HG03469 (cell line): ENCODE measurements at regions not wholly inside any gene's neighbourhood (a gene's known extent, or its start where the extent isn't known, plus 50 kb on each side); places are given as distances from the start of the nearest gene placed in this dataset.
"Not testable (repeated sequence)": the region's sequence is repeated elsewhere in the genome, so short reads cannot be mapped to it uniquely, and the experiment has no call there.

Experiments
- ATAC-seq: cut with Tn5 transposase; IDR thresholded peaks from one replicate; pipeline ENCODE4 v1.9.1; 2021; ENCODE audit warnings: mild to moderate bottlenecking, moderate library complexity, moderate number of reproducible peaks; ENCODE audit not compliant: unreplicated experiment

DNA sequence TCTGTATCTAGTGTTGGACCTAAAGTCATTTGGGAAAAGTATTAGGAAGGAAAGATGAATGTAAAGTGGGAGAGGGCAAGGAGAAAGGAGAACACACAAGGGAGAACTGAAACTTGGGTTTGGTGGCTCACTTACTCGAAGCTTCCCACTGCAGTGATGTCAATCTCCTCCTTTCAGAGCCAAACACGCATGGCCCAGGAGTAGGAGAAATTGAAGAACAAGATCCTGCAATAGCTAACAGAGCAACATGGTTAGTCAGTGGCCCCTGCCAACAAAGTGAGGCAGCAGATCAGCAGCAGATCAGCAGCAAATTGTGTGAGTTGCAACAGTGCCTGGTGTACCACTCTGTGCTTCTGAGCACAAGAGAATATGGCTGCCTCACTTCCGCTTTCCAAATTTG lies 366.4 kb downstream of the PSAT1 start:
- ATAC-seq, result no peak

DNA sequence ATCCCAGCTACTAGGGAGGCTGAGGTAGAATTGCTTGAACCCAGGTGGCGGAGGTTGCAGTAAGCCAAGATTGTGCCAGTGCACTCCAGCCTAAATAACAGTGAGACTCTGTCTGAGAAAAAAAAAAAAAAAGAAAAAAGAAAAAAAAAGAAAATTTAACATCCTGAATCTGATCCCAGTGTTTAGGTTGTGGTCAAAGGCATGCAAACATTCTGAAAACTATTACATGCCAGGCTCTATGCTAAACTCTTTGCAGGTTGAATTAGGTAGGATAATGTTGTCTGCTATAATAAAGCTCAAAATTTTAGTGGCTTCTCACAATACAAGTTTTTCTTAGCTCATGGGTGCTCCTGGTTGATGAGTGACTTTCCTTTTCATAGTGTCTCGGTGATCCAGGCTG lies 367.4 kb downstream of the PSAT1 start:
- no peak for ATAC-seq

DNA sequence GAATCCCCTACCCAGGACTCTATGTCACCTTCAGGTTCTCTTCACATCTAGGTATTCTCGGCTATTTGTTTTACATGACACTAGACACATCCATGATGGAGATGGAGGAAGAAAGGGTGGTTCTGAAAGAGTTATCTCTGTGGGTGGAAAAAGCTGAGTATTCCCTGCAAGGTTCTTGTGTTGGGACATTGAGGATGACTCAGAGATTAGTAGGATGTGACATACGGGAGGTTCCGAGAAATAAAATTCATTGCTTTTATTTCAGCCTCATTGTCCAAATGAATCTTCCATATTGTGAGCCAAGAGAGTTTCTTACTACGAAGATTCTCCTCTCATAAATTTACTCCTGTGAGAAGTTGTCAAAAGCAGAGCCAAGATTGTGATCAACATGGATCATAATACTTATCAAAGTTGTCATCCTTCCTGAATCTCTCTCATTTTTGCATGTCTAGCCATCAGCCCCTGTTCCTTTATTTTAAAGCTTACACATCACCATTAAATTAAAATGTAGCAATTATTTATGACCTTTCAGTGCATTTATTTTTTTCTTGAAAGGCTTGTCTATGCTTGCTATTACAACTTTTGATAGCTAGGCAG lies 370.0 kb downstream of the PSAT1 start:
- ATAC-seq, result no peak

DNA sequence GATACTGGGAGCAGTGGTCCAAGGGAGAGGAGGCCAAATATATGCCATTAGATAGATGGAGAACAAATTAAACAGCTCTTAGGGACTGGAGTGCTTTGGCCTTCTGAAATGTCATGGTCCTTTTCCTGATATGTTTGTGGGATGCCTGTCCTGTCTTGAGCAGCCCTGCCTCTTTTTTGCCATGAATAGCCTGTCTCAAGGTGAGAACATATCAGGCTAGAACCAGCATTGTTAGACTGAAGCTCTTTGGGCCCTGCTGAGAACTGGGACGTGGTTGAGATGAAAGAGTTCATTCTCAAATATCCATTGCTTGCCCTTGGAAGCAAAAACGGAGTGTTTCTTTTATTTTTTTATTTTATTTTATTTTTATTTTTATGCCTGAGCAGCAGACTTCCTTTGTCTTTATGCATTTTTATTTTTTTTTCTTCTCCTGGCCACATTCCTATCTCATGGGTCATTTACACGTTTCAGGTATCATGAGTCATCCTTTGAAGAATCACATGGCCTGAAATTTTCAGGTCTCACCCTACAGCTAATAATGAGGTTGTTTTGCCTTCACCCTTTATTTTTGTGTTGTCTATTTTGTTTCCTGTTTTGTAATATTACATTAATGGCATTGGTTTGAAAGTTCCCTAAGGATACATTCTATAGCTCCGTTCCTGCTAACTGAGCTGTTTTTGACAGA lies 371.4 kb downstream of the PSAT1 start:
- no peak for ATAC-seq

DNA sequence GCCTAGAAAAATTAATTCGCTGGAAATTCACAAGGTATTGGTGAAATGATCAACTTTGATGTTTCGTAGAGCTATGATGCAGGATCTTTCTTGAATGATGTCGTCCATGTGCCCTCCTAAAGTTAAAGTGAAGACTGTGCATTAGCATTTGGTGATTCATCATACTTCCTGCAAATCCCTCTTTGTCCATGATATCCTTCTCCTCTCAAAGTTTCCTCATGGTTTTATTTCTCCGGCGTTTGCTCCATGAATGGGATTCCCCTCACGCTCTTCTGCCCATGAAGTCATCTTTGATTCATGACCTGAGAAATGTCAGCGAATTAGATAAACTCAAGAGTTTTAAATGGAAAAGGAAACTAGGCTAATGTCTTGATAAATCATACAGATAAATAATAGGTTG lies 372.7 kb downstream of the PSAT1 start:
- no peak for ATAC-seq

DNA sequence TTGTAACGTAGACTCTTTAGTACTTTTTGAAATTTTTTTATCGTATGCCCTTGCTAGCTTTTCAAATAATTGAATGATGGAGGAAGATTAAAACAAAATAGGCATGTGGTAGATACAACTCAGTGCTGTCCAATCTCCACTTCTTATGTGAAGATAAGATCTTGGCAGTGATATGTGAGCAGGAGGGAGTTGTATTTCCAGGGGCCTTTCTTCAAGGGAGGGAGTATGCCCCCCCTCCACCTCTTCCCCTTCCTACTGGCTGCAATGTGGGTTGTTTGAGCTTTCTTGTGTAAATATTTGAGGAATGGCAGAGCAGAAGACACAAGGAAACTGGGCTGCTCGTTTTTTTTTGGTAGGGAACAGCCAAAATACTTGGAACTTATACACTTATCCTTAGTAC lies 374.9 kb downstream of the PSAT1 start:
- no peak for ATAC-seq

DNA sequence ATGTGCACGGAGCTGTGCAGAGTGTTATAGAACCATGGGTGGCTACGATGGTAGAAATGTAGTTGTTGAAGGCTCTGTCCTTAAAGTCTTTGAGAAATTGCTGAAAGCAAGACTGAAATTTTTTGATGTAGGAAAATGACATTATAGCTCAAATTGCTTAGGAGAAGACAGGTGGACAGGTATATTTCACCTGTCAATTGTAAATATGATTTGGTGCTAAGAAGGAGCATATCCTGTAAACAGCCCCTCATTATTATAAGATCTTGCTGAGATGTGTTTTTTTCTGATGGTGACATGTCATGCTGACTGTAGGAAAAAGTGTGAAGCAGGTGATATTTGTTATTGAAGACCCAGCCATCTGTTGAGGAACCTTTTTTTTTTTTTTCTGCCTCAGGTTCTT lies 377.9 kb downstream of the PSAT1 start:
- ATAC-seq, result no peak

DNA sequence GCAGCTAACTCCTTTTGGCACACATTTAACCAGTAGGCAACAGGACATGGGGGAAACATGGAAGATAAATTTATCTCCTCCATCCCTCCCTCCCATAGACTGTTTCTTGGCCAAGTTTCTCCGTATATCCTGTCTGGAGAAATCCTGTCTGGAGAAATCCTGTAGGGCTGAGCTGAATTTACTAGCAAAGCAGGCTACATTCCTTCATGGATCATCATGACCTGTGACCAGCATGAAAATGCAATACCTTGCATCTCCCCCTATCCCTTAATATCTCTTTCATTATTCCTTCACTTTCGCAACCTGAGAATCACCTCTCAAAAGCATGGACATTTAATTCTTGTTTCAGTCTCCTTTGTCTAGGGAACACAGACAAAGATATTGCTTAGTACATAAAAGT lies 379.1 kb downstream of the PSAT1 start:
- ATAC-seq, result no peak

DNA sequence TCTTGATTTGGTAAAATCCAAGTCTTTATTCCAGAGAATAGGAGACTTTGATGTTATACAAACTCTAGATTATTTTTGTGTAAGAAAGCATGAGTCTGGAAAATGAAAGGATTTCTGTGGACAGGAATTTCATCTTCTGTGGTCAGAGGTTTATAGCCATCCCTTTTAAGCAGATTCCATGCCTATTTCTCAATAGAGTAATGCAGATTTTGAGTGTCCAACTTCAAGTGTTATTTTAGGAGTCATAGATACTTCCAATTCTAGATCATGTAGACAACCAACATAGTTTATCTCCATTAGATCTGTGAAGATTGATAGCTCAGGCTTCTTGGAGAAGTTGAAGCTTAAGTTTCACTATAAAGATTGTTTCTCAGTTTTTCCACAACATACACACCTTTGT lies 379.7 kb downstream of the PSAT1 start:
- no peak for ATAC-seq

DNA sequence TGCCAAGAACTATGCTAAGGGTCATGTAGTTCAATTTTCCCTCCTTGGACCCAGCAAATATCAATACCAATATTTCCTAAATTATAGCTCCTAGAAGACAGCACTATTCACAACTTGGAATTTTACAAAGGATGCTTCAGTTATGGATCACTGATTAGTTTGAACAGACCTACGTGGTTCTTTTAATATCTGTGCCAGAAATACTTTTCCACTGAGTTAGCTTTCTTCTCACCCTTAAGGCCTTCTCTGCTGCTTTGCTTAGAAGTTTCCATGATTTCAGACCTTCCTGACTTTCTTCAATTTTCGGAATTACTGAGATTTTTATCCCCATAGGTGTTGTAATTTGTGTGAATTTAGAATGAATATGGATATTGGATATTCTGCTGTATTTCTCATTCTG lies 380.4 kb downstream of the PSAT1 start:
- no peak for ATAC-seq

DNA sequence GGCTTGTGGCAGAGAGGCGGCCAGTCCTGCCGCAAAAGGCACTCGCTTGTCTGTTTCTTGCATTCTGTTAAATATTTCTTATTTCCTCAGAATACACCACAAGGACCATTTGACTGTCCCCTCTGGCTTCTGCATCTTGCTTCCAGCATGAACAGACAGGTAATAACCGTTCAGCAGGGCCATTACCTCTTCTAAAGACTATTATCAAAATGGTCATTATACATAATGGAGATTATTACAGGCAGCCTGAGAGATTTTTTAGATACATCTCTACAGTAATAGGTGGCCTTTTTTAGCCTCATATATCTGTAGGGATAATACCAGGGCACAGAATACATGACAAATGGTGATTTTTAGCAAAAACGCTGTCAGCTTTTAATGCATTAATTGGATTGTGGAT lies 382.0 kb downstream of the PSAT1 start:
- ATAC-seq, result no peak

DNA sequence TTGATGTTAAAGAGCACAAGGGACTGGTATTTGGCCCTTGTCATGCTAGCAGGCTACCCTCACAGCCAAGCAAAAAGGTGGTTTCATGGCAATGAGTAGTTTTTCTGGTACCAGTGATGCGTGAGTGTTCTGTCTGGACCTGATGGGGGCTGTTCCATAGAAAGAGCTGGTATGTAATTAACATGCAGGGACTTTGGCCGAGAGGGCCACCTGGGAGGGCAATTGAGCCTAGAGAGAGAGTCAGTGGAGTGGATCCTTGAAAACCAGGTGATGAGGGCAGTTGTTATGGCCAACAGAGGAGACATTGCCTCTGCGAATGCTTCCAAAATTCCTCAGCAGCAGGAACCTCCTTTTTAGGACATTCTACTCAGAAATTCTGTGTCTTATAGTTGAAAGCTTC lies 383.3 kb downstream of the PSAT1 start:
- no peak for ATAC-seq

DNA sequence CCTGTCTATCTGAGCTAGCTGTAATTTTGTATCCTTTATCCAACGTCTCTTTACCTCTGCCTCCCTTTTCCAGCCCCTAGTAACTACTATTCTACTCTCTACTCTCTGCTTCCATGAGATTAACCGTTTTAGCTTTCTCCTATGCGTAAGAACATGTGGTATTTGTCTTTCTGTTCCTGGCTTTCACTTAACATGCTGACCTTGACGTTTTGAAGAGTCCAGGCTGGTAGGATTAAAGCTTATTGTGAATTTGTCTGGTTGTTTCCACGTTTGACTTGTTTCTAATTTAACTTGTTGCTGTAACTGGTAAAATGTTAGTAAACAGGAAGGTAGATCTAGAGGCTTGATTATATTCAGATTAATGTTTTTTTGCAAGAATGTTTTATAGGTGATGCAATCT lies 385.3 kb downstream of the PSAT1 start:
- ATAC-seq, result no peak

DNA sequence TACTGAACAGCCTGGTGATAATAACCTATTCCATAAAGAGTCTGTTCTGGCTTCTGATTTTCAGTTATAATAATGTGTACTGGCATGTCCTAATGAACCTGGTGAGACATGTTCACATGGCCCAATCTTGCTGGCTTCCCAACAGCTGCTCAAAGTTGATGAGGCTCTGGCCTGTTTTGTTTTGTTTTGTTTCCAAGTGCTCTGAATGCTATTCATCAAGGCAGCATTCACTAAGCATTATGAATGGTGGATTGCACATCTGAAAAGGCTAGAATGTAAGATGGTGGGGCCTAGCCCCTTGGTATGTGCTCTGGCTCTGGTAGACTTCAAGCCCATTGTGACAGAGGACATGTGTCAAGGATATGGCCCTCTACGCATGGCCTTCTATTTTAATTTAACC lies 388.5 kb downstream of the PSAT1 start:
- ATAC-seq, result no peak

DNA sequence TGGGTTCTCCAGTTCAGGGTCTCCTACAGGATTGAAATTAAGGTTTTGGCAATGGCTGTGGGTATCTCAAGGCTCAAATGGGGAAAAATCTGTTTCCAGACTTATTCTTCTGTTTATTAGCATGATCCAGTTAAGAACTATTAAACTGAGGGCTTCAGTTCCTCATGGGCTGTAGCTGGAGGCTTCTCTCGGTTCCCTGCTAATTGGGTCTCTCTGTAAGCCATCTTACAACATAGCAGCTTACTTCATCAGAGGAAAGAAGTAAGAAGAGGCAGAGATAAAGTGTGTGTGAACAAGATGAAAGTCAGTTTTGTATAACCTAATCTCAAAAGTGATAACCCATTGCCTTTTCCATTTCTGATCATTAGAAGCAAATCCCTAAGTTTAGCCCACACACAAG lies 391.9 kb downstream of the PSAT1 start:
- no peak for ATAC-seq

DNA sequence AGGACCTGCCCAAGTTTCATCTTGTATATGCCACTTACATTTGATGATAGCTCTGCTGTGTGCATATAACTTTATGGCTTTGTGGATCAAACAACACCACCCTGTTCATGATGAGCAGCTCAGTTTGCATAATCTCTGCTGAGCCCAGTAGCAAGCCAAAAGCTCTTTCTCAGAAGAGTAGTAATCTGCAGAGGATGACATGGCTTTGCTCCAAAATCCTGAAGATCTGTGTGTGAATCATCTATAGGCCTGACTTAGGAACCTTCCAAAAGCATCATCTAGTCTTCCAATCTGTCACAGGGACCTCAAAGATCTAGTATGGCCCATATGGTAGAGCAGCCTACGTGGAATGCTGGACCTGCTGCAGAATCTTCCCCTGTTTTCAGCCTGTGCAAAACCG lies 394.6 kb downstream of the PSAT1 start:
- no peak for ATAC-seq

DNA sequence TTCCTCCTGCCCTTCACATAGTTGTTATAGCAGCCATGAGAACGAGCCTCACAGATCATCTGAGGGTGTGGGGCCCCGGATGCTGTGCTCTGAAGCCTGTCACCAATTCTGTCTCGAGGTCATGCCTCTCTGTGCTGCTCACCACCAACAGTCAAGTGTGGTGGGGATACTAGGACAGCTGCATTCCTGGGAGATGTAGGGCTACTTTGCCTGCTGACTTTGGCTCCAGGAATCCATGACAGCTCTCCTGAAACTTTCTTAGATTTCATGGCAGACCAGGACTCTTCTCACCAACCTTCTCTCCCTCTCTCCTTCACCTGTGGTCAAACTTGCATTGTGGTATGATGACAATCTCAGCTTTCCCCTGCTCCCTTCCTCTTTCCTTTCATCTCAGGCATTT lies 395.9 kb downstream of the PSAT1 start:
- no peak for ATAC-seq

DNA sequence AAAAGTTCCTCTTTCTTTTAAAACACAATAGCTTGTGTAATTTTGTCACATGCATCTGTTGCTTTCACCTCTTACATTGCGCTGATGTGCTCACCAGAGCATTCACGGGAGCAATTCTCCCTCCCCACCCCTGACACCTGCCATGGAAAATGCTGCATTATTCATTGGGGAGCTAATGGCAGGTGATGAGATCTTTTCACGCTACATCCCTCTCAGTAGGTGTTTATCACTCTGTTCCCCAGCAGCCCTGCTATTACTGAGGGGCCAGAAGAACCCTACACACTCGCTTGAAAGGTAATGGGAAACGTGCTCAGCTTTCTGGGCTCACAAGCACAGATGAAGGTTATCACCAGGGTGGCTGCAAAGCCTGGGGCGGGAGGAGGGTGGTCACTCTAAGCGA lies 398.0 kb downstream of the PSAT1 start:
- ATAC-seq, result no peak

DNA sequence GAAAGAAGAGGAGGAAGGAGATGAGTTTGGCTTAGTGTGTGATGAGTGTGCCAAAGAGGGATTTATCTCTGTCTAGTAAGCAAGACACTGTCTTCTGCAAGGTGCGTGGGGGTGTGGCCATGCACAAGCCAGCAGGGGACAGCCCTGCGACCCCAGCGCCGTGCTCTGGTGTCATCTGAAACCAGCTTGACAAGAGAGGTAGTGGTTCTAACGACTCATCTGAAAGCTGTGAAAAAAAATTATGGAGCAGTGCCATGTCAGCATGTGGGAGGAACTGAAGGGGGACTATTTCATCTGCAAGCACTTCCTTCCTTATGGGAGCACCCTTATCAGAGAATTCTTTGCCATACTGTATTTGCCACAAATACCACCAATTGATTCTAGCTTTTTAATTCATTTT lies 398.6 kb downstream of the PSAT1 start:
- no peak for ATAC-seq

DNA sequence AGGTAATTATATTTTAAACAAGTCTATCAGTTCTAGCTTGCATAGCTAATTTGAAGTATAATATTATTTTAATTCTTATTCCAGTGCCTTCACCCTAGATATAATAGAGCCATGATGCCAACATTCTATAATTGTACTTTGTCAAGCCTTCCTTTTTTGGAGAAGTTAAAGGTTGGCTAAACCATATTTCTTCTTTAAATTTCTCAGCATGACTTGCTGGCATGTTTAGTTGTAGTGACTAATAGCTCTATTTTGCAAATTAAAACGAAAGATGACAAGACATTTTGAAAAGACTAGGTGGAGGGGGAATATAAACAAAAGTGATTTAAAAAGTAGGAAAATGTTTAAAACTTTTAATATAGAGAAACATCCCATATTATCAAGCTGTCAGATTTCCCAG lies 400.7 kb downstream of the PSAT1 start:
- ATAC-seq, result no peak

DNA sequence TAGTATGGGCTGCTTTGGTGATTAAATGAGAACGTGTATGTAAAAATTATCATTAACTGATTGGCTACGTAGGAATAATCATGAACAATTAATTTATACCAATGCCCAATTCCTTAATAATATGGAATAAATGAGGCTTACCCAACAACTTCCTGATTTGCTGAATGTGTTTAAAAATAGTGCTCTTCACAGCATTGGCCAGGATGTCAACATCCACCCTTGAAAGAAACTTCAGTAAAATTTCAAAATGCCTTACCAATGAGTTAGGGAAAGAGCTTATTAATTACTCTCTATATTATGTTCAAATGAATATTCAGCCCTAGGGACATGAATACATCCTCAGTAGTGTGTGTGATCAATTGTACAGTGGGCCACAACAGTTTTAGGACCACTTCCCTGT lies 401.4 kb downstream of the PSAT1 start:
- no peak for ATAC-seq

DNA sequence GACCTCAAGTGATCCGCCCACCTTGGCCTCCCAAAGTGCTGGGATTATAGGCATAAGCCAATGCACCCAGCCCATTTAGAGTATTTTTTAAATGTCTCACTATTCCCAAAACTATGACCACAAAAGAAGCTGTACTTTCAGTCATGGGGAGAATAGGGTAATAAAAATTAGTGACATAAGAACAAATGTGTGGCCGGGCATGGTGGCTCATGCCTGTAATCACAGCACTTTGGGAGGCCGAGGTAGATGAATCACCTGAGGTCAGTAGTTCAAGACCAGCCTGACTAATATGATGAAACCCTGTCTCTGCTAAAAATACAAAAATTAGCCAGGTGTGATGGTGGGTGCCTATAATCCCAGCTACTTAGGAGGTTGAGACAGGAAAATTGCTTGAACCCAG lies 402.3 kb downstream of the PSAT1 start:
- not testable (repeated sequence) for ATAC-seq

DNA sequence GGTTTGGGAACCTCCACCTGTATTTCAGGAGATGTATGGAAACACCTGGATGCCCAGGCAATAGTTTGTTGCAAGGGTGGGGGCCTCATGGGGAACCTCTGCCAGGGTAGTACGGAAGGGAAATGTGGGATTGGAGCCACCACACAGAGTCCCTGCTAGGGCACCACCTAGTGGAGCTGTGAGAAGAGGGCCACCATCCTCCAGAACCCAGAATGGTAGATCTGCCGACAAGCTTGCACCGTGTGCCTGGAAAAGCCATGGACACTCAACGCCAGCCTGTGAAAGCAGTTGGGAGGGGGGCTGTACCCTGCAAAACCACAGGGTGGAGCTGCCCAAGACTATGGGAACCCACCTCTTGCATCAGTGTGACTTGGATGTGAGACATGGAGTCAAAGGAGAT lies 407.2 kb downstream of the PSAT1 start:
- ATAC-seq, result not testable (repeated sequence)
